NAMALWA (cell line): ENCODE measurements at regions not wholly inside any gene's neighbourhood (a gene's known extent, or its start where the extent isn't known, plus 50 kb on each side); places are given as distances from the start of the nearest gene placed in this dataset.
A peak's percentile ranks its signal among the peaks of the same experiment; 100 is the strongest.

ENCODE experiments used
- DNase-seq: peaks from one replicate; pipeline ENCODE4 v3.0.0-alpha.2; 2015; ENCODE audit warnings: low spot score

DNA sequence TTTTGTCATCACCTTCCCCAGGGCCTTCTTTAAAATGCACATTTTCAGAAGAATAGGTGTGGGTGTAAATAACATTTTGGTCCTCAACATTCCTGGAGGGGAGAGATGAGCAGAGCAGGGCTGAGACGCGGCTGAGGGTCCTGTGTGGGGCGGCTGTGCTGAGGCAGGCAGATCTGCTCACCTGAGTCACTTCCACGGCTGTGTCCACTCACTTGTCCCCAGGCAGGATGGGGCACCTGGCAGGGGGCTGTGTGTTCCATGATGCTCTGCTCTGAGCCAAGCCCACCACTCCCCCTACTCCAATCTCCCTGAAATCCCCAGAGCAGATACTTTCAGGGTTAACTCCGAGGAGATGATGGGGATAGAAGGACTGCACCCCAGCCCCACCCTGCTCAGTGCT is 93.8 kb downstream of the GLRX3 start:
- no peak for DNase-seq

- DNase-seq: no peak
These were observed 94.4 kb downstream of the GLRX3 start for GRCh38 chr10:130230611-130231010.

- DNase-seq: no peak
These were observed 95.1 kb downstream of the GLRX3 start for GRCh38 chr10:130231251-130231741.

- no peak for DNase-seq
These were observed 96.2 kb downstream of the GLRX3 start for GRCh38 chr10:130232166-130233034.

DNA sequence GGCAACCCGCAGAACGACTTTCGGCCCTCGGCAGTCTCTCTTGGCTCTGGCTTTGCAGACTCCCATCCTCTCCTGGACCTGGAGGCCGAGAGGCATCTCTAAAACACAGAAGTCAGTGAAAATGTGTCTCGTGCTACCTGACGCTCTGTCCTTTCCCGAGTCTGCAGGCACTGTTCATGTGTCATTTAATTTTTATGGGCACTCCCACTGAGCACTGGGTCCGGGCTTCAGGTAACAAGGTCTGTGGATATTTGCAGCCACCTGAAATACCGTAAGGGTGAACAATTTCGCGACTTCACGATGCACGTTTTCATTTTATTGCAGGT is 96.8 kb downstream of the GLRX3 start:
- no peak for DNase-seq

GRCh38 chr10:130233426-130233825 is 97.2 kb downstream of the GLRX3 start:
- no peak for DNase-seq

DNA sequence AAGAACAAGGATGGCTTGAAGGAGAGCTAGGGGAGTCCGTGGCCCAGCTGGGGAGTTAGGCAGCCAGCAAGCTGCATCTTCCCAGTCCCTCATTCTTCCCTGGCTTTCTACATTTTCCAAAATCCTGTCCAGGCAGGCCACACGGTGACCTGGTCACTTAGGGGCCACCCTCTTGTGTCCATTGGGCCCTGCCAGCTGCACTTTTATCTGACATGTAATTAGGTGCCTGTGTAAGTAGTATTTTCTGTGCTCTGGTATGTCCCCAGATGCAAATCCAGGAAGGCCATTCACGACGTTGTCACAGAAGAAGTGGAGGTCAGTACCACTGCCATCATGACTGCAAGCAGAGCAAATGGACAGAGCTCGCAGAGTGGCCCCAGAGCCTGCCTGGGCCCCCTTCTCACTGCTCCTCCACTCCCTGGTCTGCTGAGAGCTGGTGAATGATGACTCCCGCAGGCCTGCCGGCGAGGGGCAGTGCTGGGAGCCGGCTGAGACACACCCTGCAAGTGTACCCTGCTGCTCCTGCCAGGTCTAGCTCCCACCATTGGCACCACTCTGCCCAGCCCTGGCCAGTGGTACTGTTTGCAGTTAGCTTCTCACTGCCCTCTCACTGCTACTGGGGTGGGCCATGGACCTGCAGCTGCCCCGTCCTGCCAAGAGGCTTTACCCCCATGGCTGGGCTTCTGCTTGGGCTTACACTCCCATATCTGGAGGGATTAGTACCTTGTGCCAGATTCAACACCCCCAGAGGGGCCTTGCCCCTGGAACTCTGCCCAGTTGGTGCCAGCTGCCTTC is 98.2 kb downstream of the GLRX3 start:
- DNase-seq: no peak

DNA sequence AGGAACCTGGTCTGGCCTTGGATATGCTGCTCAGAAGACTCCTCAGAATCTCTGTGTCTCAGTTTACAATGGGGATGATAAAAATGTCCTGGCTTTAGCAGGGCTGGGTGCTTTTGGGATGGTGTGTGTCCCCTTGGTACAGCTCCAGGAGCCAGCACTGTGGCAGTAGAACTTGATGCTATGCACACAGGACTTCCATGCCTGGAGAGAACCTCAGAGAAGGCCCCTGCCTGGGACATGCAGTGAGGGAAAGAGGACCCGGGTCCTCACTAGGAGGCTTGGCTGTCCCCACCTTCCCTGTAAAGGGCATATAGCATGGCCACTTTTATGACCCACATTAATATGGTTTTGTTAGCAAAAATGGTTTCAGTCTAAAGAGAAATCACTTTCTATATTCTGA is 100.5 kb downstream of the GLRX3 start:
- DNase-seq: no peak

GRCh38 chr10:130240409-130240808 is 104.2 kb downstream of the GLRX3 start:
- no peak for DNase-seq

DNA sequence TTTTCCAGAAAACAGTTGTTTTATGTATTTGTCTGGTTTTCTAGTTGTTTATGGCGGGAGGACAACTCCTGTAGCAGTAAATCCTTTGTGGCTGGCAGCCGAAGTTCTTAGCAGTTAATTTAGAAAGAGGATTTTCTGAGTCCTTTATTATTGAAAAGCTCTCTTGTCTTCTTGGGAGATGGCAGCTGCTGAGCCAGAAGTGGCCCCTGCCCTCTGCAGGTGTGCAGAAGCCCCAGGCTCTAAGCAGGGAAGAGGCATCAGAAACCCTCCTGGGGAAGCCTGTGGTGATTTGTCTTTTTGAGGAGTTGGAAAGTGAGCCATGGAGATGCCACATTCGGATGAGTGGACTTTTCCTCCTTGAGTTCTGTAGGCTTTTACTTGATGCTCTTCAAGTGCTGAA is 106.3 kb downstream of the GLRX3 start:
- no peak for DNase-seq

GRCh38 chr10:130243015-130243414 is 106.8 kb downstream of the GLRX3 start:
- DNase-seq: no peak

DNA sequence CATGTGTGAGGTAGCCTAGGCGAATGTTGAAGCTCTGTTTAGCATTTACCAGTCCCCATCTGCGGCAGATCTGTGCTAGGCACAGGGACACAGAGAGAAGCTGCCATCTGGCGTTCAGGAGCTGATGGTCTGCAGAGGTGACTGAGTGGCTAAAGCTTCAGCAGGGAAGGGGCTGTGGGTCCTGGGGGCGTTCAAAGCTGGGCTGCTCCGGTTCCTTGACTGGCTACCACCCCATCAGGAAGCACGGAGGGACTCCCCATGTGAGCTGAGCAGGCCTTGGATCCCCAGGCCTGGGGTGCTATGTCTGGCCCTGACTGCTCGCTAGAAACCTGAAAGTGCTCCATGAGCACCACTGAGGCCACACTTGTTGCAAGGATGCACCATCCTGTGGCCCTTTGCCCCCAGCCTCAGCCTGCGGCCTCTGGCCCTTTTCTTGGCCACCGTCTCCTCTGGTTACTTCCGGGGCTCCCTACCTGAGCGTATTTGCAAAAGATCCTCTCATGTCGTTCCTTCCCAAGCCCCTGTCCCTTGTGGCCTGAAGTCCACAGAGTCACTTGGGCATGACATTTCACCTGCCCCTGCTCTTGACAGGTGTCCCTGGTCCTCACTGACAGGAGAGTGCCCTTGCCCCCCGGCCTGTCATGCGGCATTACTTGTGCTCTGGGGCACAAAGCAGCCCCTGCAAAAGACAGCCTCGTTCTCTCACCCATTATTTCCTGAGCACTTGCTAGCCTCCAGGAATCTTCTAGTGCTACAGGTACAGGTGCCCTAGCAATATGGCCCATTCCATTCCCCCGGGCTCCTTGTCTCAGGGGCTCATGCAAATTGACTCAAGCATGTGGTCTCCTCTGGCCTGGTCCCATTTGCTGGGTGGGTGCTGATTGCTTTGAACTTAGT is 108.1 kb downstream of the GLRX3 start:
- no peak for DNase-seq

- no peak for DNase-seq
These were observed 108.8 kb downstream of the GLRX3 start for GRCh38 chr10:130244928-130245495.

DNA sequence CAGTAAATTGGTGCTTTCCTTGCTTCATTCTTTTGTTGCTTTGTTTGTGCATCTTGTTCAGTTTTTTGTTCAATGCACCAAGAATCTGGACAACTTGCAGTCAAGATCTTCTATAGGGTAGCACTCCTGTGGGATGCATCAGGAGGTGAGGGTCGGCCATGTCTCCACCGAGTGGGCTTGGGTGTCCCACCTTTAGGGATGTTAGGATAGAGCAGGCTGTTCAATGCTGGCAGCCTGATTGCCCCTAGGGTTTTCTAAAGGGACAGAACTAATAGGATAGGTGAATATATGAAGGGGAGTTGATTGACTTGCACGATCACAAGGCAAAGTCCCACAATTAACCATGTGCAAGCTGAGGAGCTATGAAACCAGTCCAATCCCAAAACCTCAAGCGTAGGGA is 109.9 kb downstream of the GLRX3 start:
- DNase-seq: no peak

GRCh38 chr10:130250127-130250526 is 113.9 kb downstream of the GLRX3 start:
- no peak for DNase-seq

DNA sequence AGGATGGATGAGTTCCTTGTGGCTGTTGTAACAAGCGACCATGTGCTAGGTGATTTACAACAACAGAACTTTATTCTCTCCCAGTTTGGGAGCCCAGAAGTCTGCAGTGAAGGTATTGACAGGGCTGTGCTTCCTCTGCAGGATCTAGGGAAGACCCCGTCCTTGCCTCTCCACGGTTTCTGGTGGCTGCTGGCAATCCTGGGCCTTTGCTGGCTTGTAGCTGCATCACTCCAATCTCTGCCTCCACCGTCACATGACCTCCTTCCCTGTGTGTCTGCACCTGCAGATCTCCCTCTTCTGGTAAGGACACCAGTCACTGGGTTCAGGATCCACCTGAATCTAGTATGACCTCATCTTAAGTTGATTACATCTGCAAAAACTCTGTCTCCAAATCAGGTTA is 115.6 kb downstream of the GLRX3 start:
- DNase-seq: no peak

DNA sequence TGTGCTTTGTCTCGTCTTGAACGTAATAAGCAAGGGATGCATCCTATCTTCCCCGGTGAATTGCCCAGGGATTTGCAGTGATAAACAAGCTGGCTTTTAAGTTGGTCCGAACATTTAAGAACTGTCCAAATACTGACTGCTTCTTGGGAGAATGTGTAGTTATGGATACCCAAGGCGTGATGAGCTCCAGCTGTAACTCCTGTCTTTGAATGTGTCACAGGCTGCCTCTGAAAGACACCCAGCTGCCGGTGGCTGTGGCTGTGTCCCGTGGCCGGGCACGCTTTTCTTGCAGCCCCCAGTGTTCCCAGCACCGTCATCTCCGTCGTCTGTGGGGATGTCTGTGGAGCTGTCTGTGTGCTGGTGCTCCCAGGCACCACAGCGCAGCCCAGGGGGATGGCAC is 118.1 kb downstream of the GLRX3 start:
- DNase-seq: no peak

DNA sequence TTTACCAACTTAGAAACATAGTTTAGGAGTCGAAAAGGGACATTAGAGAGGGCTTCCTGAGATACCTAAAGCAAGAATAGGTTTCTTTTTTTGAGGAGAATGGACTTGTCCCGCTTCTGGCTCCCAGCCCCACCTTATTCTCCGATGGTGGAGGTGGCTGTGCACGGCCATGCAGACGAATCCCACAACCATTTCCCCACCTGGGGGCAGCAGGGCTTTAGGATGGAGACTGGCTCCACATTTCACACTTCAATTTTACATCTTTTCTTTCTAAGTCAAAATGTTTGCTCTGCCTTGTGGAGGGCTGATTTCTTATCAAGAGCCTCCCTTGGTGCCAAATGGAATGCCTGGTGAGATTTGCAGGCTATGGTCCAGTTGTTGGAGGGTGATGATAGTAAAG is 118.5 kb downstream of the GLRX3 start:
- peak; percentile 32 for DNase-seq

DNA sequence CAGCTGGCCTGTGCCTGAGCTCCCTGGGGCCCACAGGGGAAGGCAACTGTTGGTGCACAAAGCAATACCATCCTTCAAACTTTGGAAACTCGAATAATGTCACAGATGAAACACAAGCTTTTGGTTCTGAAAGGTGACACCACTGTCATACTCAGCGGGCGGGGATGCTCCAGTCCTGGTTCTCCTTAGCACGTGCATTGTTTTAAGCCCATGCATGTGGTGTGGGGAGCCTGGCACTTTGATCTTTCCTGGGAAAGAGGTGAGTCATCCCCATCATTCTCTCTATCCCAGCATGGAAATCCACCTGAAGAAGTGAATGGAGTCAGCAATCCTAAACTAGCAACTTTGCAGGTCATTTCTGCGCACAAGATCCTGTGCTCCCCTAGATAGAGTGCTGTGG is 119.6 kb downstream of the GLRX3 start:
- DNase-seq: no peak

DNA sequence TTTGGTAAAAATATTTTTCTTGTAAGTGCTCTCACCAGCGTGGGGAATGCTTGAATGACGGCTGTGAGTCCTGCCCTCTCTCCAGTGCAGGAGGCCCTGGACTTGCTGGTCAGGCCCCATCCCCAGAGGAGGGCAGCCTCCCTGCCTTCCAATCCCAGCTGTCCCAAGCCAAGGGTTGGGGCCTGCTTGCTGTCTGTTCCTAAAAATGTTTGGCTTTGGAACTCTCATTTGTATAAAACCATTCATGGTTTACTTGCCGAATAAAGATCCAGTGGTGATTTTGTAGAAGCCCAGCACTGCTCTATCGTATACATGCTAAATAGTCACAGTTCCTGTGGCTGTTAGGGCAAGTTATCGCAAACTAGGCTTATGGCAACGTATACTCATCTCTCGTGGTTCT is 121.7 kb downstream of the GLRX3 start:
- no peak for DNase-seq

GRCh38 chr10:130259380-130259779 is 123.2 kb downstream of the GLRX3 start:
- no peak for DNase-seq

DNA sequence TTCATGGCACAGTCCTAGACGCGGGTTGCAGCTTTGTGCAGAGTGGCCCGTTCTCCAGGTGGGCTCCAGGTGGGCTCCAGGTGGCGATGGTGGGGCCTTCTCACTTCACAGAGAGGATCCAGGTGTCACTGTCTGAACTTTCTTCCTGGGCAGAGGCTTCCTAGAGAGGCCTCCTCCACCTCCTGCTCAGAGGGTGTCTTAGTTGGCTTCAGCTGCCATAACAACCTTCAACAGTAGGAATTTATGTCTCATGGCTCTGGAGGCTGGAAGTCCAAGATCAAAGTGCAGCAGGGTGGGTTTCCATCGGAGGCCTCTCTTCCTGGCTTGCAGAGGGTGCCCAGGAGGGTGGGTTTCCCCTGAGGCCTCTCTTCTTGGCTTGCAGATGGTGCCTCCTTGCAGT is 125.1 kb downstream of the GLRX3 start:
- no peak for DNase-seq
